SKM-1 (cell line): ENCODE measurements at regions not wholly inside any gene's neighbourhood (a gene's known extent, or its start where the extent isn't known, plus 50 kb on each side); places are given as distances from the start of the nearest gene placed in this dataset.
"Not testable (repeated sequence)": the region's sequence is repeated elsewhere in the genome, so short reads cannot be mapped to it uniquely, and the experiment has no call there.

Experiments
- DNase-seq: peaks from one replicate; lab custom pipeline; 2025; ENCODE audit not compliant: unreplicated experiment; lab: John Stamatoyannopoulos, UW

DNA sequence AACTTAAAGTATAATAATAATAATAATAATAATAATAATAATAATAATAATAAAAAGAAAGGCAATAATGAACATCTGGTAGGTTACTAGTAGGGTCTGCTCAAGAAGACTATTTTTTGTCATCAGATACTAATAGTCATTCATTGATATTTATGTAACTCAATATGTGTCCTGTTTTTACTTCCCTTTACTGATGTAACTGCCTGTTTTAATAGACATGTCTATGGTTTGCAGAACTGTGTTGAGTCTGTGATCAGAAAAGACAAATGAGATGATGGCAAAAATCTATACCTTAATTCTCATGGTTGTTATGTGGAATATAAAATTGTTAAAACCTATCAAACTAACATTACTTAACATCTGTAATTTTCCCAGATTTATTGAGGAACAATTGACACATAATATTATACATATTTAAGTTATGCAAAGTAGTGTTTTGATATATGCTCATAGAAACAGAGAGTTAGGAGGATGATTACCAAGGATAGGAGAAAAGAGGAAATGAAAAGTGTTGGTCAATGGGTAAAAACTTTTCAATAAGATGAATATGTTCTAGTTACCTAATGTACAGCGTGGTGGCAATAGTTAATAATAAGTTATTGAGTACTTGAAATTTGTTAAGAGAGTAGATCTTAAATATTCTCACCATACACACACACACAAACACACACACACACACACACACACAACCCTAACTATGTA is 699.4 kb downstream of the ZPLD1 start:
- no peak for DNase-seq

DNA sequence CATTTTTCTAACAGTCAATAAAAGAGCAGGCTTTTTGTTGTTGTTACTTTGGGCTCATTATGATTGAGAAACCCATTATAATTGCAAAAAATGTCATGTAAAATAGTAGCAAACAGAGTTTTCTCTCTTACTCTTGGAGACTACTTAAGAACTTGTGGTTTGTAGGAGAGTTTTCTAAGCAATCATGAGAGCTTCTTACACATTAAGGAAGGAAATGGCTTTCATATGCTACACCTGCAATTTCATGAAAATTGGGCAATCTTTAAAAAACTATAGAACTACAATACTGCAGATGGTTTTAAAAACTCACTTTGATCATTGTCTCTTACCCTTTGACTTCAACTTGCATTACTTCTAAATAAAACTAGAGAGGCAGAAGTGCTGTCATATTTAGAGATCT is 701.8 kb downstream of the ZPLD1 start:
- no peak for DNase-seq

DNA sequence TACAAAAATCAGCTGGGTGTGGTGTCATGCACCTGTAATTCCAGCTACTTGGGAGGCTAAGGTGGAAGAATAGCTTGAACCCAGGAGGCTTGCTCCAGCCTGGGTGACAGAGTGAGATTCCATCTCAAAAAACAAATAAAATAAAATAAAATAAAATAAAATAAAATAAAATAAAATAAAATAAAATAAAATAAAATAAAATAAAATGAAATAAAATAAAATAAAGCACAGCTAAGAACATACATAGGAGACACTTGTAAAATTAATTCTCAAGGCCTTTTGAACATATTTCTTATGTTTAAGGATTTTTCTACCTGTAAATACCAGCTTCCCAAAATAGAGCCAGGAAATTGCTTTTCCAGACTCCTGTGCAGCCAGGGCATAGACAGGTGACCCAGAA is 703.0 kb downstream of the ZPLD1 start:
- DNase-seq, result no peak

DNA sequence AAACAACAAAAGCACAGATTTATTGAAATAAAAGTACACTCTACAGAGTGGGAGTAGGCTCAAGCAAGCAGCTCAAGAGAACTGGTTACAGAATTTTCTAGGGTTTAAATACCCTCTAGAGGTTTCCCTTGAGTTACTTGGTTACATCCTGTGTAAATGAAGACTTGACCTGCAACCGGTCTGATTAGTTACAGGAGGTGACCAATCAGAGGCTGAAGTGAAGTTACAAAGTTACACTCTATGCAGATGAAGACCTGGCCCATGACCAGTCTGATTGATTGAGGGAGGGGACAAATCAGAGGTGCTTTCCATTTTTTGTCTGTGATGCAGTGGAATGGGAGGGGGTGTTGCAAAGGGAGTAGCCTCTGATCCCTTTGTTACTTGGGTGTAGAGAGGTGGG is 723.4 kb downstream of the ZPLD1 start:
- no peak for DNase-seq

DNA sequence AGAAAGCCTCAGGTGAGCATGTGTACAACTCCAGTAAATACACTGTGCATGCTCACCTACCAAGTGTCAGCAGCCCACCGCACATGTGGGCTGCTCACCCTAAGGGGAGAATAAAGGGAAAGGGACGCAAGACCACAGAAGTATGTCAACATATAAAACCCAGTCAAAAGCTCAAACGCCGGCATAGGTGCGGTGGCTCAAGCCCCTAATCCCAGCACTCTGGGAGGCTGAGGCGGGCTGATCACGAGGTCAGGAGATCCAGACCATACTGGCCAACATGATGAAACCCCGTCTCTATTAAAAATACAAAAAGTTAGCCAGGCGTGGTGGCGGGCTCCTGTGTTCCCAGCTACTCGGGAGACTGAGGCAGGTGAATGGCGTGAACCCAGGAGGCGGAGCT is 732.1 kb downstream of the ZPLD1 start:
- no peak for DNase-seq

DNA sequence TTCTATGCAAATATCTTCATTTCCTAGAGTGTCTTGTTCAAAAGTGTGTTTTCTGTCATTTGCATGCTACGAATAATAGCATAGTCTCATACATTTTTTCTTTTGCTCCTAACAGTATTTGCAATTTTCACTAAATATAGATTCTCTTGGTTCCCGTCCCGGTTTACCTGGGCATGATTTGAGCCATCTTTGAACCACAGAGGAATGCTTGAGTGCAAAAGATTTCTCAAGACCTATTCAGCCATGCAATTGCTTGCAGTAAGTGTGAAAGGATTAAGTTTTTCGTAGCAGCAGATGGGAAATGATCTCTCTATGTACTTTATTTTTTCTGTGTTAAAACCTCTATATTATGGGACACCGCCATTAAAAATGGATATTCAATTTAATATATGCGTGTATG is 733.0 kb downstream of the ZPLD1 start:
- DNase-seq, result no peak

DNA sequence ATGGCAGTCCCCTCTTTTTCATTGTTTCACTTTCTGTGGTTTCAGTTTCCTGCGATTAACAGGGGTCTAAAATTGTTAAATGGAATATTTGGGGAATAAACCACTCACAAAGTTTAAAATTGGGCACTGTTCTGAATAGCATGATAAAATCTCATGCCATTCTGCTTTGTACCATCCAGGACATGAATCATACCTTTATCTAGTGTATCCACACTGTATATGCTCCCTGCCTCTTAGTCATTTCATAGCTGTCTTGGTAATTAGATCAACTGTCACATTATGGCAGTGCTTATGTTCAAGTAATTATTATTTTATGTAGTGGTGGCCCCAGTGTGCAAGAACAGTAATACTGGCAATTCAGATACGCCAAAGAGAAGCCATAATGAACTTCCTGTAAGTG is 734.5 kb downstream of the ZPLD1 start:
- DNase-seq, result no peak

DNA sequence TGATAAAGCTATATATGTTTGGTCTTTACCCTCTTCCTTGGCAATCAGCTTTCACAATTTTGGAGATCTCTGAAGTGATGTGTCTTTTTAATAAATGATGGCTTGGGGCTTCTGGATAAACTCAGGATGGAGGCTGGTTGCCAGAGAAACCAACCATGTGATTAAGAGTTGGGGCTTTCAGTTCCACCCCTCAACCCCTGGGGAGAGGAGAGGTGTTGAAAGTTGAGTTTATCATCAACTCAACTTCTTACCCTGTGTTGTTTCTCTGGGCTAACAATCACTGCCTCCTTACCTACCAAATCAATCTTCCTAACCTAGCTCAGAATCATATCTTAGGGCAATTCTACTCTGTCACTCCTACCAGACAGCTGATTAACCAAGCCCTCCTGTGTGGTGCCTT is 735.8 kb downstream of the ZPLD1 start:
- DNase-seq, result no peak

DNA sequence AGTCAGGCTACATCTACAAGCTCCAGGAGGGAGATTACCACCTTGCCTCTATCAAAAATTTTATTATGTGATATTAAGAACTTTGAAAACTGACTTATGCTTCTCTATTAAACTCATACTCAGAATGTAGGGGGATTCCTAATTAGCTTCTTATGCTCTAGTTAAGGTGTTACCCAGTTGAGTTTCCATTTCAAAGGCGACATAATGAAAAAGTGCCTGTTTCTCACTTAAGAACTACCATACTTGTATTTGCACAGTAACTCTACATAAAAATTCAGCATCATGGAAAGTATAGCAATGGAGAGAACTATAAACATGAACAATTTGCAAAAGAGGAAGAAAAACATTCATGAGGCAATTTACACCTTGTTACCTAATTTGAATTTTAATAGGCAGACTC is 739.1 kb downstream of the ZPLD1 start:
- no peak for DNase-seq

DNA sequence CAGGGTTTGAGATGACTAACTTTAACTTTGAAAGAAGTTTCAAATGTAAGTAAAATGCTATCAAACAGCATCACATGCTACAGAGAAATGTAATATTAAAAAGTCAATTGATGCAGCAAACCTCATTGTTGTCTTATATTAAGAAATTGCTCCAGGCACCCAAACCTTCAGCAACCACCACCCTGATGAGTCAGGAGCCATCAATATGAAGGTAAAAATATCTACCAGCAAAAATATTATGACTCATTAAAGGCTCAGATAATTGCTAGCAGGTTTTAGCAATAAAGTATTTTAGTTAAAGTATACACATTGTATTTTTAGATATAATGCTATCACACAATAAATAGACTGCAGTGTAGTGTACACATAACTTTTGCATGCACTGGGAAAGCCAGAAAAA is 746.3 kb downstream of the ZPLD1 start:
- DNase-seq, result no peak

DNA sequence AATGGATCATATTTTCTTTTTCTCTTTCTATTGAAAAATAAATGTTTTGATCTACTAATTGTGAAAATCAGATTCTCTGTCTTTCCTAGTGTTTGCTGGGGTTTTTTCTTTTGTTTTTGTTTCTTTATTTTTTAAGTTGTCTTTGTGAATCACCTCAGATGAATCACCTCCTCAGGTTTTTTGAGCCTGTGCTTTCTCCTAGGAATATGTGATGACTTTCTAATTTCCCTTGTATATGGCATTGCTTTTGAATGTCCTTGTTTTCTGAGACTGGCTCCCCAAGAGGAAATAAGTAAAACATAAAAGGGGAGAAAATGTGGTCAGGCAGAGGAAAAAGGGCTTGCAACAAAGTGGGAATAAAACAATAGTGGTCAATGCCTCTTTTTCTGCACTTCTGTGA is 750.0 kb downstream of the ZPLD1 start:
- no peak for DNase-seq

DNA sequence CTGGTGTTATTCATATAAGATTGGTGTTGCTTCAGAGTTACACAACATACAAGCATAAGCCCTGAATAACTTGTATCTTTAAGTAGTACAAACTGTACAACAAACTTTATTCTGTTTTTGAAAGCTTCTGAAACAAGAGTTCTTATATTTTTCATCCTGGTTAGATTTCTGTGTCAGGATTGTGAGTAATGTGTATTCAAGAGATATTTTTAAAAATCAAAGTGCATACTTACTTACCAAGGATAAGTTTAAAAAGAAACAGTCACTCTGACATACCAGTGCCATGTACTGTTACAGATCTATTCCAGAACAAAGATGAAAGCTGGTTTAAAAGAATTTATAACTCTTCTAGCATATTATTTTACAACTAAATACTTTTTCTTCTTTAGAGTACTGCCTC is 755.1 kb downstream of the ZPLD1 start:
- no peak for DNase-seq

DNA sequence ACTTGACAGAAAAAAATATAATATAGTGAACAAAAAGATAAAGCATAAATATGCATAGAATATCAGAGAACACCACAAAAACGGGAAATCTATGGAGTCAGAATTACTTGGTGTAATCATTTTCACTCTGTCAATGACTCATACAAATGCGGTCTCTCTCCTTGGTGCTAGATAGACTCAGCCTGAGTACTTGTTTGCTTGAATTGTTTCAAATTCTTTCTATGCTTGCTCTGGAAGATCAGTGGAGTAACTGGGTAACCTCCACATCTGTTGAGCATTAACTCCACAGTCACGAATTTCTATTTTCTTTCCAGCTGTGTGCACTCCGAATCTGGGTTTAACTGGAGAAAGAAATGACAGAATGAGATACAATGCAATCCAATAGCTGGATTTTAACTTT is 760.4 kb downstream of the ZPLD1 start:
- no peak for DNase-seq

DNA sequence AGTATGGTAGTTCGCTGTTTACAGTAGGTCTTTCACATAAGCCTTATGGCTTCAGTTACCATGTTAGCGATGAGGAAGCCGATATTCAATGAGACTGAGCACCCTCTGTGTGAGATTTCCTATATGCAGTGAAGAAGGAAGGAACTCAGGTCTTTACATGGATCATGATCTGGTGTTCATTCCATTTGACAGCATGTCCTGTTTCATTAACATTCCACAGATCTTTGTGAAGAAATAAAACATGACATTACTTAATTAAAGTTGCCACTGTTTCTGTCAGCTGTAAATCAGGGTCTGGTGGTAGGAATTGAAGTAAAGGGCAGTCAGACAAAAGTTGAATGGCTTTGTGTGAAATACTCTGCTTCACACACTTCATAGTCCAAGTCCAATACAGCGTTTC is 768.6 kb downstream of the ZPLD1 start:
- no peak for DNase-seq

DNA sequence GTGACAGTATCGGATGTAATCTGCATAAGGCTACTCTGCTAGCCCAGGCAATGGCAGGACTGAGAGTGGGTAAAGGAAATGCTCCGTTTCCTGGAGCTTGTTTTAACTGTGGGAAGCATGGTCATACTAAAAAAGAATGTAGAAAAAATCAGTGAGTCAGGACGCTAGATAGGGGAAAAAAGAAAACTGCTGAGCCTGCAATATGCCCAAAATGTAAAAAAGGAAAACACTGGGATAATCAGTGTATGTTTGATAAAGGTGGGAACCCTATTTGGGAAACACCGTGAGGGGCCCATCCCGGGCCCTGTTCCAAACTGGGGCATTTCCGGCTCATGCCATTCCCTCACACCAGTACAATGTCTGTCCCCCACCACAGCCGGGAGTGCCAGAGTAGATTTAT is 775.8 kb downstream of the ZPLD1 start:
- no peak for DNase-seq

DNA sequence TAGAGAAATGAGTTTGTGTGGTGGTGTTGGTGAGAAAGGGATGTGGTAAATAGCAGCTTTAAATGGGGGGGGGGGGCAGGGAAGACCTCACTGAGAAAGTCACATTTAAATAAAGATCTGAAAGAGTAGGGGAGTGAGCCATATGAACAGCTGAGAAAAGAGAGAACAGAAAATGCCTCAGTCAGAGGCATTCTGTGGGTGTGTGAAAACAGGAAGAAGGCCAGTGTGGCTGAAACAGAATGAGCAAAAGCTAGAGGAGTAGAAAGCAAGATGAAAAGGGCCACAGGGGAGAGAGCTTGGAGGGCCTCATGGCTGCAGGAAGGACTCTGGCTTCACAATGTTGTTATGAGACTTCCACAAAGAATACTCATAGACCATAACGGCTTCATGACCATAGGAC is 783.3 kb downstream of the ZPLD1 start:
- no peak for DNase-seq

DNA sequence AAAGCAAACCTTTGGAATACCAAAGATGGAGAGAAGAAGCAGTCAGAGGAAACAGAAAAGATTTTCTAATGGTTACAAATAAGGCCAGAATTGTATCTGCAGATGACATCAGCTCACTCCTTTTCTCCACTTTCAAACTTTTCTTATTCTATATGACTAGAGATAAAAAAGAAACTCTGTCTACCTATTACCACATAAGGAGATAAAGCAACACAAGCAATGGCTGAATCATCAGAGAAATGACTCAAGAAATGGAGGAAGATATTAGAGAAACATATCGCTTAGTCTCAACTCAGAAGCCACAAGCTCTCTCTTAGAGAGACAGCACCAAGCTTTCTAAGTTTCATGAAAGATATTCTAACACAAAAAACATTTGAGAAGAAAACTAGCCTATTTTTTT is 784.0 kb downstream of the ZPLD1 start:
- DNase-seq, result no peak

DNA sequence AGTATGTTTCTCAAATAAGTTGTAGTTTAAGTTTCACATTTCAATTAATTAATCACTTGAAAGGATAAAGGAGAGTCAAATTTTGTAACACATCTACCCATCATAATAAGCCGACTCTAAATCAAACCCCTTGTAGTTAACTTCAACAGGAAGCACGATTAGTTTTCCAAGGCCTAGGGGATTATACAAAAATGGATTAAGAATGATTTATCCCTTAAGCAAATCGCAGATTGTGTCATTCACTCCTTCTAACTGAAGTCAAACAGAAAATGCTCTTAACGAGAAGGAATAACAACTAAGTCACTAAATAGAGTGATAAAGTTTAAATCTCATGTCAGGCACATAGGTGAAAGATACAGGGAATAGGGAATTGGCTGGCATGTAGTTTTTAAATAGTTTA is 792.8 kb downstream of the ZPLD1 start:
- DNase-seq, result no peak

DNA sequence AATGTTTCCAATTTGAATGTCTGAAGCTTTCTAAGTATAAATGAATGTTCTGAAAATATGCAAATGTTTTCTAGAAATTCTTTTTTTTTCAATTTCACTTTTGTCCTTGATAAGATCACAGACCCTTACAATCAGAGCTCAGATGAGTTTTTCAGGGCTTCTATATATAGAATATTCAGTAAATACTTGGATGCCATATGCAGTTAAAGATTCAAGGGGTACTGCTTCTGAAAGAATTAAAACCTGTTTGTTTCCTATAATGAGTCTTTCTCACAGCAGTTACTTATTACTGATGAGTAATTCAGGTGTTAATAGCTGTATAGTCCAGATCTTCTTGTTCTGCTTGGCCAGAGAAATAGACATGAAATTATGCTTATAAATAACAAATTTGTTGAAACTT is 812.6 kb downstream of the ZPLD1 start:
- no peak for DNase-seq

DNA sequence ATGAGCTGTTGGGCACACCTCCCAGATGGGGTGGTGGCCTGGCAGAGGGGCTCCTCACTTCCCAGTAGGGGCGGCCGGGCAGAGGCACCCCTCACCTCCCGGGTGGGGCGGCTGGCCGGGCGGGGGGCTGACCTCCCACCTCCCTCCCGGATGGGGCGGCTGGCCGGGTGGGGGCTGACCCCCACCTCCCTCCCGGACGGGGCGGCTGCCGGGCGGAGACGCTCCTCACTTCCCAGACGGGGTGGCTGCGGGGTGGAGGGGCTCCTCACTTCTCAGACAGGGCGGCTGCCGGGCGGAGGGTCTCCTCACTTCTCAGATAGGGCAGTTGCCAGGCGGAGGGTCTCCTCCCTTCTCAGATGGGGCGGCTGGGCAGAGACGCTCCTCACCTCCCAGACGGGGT is 820.0 kb downstream of the ZPLD1 start:
- DNase-seq, result not testable (repeated sequence)

DNA sequence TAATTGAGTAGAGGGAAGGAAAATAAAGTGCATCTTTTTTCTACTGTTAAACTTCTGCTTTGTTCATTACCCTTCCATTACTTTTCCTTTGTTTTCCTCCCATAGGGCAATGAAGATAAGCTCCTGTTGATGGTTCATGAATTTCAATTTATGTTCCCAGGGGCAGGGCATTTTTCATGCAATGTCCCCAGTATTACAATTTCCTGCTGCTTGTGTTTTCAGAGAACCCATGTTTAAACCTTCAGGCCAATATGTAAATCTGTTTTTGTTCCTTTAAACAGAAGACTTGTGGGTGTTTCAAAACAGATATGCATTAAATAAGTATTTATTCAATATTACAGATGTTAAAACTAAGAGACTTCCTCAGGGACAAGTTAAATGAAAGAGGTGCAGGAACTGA is 834.5 kb downstream of the ZPLD1 start:
- DNase-seq, result no peak

DNA sequence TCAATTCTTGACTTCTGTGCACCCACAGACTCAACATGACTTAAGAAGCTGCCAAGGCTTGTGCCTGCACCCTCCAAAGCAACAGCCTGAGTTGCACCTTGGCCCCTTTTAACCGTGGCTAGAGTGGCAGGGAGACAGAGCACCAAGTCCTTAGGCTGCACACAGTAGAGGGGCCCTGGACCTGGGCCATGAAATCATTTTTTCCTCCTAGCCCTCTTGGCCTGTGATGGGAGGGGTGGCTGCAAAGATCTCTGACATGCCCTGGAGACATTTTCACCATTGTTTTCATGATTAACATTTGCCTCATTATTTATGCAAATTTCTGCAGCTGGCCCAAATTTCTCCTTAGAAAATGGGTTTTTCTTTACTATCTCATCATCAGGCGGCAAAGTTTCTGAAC is 836.8 kb downstream of the ZPLD1 start:
- DNase-seq, result no peak

DNA sequence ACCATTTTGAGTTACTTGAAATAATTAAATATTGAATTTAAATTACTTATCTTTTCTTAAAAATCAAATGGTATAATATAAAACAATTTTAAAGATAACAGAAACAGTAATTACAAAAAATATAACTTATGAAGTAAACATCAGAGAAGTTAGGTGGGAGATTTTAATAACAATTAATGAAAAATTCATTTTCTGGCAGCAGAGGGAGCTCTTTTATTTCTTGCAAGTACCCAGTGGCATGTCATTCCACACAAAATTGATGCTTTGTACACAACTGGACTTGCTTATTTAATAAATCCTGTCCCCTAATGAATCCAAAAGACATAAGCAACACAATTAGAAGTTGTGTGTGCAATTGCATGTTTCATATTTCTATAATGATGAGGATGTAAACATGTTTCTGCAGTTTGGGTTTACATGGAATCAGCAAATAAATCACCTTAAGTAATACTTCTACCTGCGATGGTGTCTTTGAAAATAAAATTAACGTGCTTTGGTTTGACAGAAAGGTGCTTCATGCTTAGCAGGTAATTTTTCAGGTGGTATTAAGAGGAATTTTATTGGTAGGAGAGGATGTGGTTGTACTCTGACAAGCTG is 861.3 kb downstream of the ZPLD1 start:
- DNase-seq, result no peak
